ENCODE measurements at regions not wholly inside any gene's neighbourhood (a gene's known extent, or its start where the extent isn't known, plus 50 kb on each side); places are given as distances from the start of the nearest gene placed in this dataset.

- no peak overlapping the region for H2AFZ ChIP-seq (ENCODE audit: low read depth, low read length)
- no peaks in the 10 kb centered on the region for H3K9me3 ChIP-seq (ENCODE audit: insufficient read depth, low read length, severe bottlenecking)
- DNase-seq (no peak), ATAC-seq (ENCODE audit: insufficient read depth, low read depth) (no peak)
- no peaks in the 10 kb centered on the region for H4K20me1 ChIP-seq (ENCODE audit: insufficient read depth, low read length)
- no peak overlapping the region for H3K4me3 ChIP-seq (ENCODE audit: low read depth in 1 of 2, low read length in 2 of 2)
- H3K79me2 ChIP-seq (ENCODE audit: insufficient read depth, low read length), result no peaks in the 10 kb centered on the region
- no peak for TF ChIP-seq CTCF (IDR thresholded peaks at IDR 0.05; ENCODE audit: borderline replicate concordance, extremely low read depth, low read length, poor library complexity, severe bottlenecking)
- TF ChIP-seq EZH2 (IDR thresholded peaks at IDR 0.05; ENCODE audit: borderline replicate concordance, low read depth, low read length, severe bottlenecking), result no peak
- no peak overlapping the region for H3K4me2 ChIP-seq (ENCODE audit: insufficient read depth, low read length)
- no peaks in the 10 kb centered on the region for H3K36me3 ChIP-seq (ENCODE audit: insufficient read depth, low read length)
- no peak overlapping the region for H3K27ac ChIP-seq (ENCODE audit: low read length)
- no peaks in the 10 kb centered on the region for H3K4me1 ChIP-seq (ENCODE audit: insufficient read depth, low read length)
- no peak overlapping the region for H3K9ac ChIP-seq (ENCODE audit: low read depth, low read length)
- no peaks in the 10 kb centered on the region for H3K27me3 ChIP-seq (ENCODE audit: insufficient read depth, low read length, poor library complexity)
Observed at GRCh38 chr11:29214833-29215232, 802.0 kb downstream of the KCNA4 start.

- no peaks in the 10 kb centered on the region for H3K27me3 ChIP-seq (ENCODE audit: insufficient read depth, low read length, poor library complexity)
- no peak overlapping the region for H2AFZ ChIP-seq (ENCODE audit: low read depth, low read length)
- H3K27ac ChIP-seq (ENCODE audit: low read length), result no peak overlapping the region
- no peaks in the 10 kb centered on the region for H3K4me1 ChIP-seq (ENCODE audit: insufficient read depth, low read length)
- H3K4me3 ChIP-seq (ENCODE audit: low read depth in 1 of 2, low read length in 2 of 2), result no peak overlapping the region
- H3K9me3 ChIP-seq (ENCODE audit: insufficient read depth, low read length, severe bottlenecking), result no peaks in the 10 kb centered on the region
- TF ChIP-seq CTCF (IDR thresholded peaks at IDR 0.05; ENCODE audit: borderline replicate concordance, extremely low read depth, low read length, poor library complexity, severe bottlenecking) (no peak), EZH2 (IDR thresholded peaks at IDR 0.05; ENCODE audit: borderline replicate concordance, low read depth, low read length, severe bottlenecking) (no peak)
- no peaks in the 10 kb centered on the region for H3K36me3 ChIP-seq (ENCODE audit: insufficient read depth, low read length)
- H4K20me1 ChIP-seq (ENCODE audit: insufficient read depth, low read length), result no peaks in the 10 kb centered on the region
- H3K9ac ChIP-seq (ENCODE audit: low read depth, low read length), result no peak overlapping the region
- no peak for ATAC-seq (ENCODE audit: insufficient read depth, low read depth)
- H3K79me2 ChIP-seq (ENCODE audit: insufficient read depth, low read length), result no peaks in the 10 kb centered on the region
- no peak for DNase-seq
- H3K4me2 ChIP-seq (ENCODE audit: insufficient read depth, low read length), result no peak overlapping the region
Observed at GRCh38 chr11:29211202-29211601, 805.6 kb downstream of the KCNA4 start.

- Histone ChIP-seq H3K9me3 (ENCODE audit: insufficient read depth, low read length, severe bottlenecking) (no peaks in the 10 kb centered on the region), H3K79me2 (ENCODE audit: insufficient read depth, low read length) (no peaks in the 10 kb centered on the region), H3K9ac (ENCODE audit: low read depth, low read length) (no peak overlapping the region), H4K20me1 (ENCODE audit: insufficient read depth, low read length) (no peaks in the 10 kb centered on the region), H3K4me3 (ENCODE audit: low read depth in 1 of 2, low read length in 2 of 2) (no peak overlapping the region), H3K36me3 (ENCODE audit: insufficient read depth, low read length) (no peaks in the 10 kb centered on the region), H3K4me1 (ENCODE audit: insufficient read depth, low read length) (no peaks in the 10 kb centered on the region), H2AFZ (ENCODE audit: low read depth, low read length) (no peak overlapping the region), H3K27ac (ENCODE audit: low read length) (no peak overlapping the region), H3K4me2 (ENCODE audit: insufficient read depth, low read length) (no peak overlapping the region), H3K27me3 (ENCODE audit: insufficient read depth, low read length, poor library complexity) (no peaks in the 10 kb centered on the region)
- TF ChIP-seq CTCF (IDR thresholded peaks at IDR 0.05; ENCODE audit: borderline replicate concordance, extremely low read depth, low read length, poor library complexity, severe bottlenecking) (no peak), EZH2 (IDR thresholded peaks at IDR 0.05; ENCODE audit: borderline replicate concordance, low read depth, low read length, severe bottlenecking) (no peak)
- DNase-seq, result no peak
- ATAC-seq (ENCODE audit: insufficient read depth, low read depth), result no peak
Observed at GRCh38 chr11:29210426-29210825, 806.4 kb downstream of the KCNA4 start.

GRCh38 chr11:29208117-29208516 lies 808.7 kb downstream of the KCNA4 start:
- Histone ChIP-seq H3K79me2 (ENCODE audit: insufficient read depth, low read length) (no peaks in the 10 kb centered on the region), H3K9ac (ENCODE audit: low read depth, low read length) (no peak overlapping the region), H3K36me3 (ENCODE audit: insufficient read depth, low read length) (no peaks in the 10 kb centered on the region), H3K4me2 (ENCODE audit: insufficient read depth, low read length) (no peak overlapping the region), H3K27me3 (ENCODE audit: insufficient read depth, low read length, poor library complexity) (no peaks in the 10 kb centered on the region), H3K27ac (ENCODE audit: low read length) (no peak overlapping the region), H3K4me3 (ENCODE audit: low read depth in 1 of 2, low read length in 2 of 2) (no peak overlapping the region), H3K9me3 (ENCODE audit: insufficient read depth, low read length, severe bottlenecking) (no peaks in the 10 kb centered on the region), H3K4me1 (ENCODE audit: insufficient read depth, low read length) (no peaks in the 10 kb centered on the region), H2AFZ (ENCODE audit: low read depth, low read length) (no peak overlapping the region), H4K20me1 (ENCODE audit: insufficient read depth, low read length) (no peaks in the 10 kb centered on the region)
- DNase-seq (no peak), ATAC-seq (ENCODE audit: insufficient read depth, low read depth) (no peak)
- TF ChIP-seq CTCF (IDR thresholded peaks at IDR 0.05; ENCODE audit: borderline replicate concordance, extremely low read depth, low read length, poor library complexity, severe bottlenecking) (no peak), EZH2 (IDR thresholded peaks at IDR 0.05; ENCODE audit: borderline replicate concordance, low read depth, low read length, severe bottlenecking) (no peak)

Data from DND-41 (cell line).